ENCODE measurements at regions not wholly inside any gene's neighbourhood (a gene's known extent, or its start where the extent isn't known, plus 50 kb on each side); places are given as distances from the start of the nearest gene placed in this dataset.

DNA sequence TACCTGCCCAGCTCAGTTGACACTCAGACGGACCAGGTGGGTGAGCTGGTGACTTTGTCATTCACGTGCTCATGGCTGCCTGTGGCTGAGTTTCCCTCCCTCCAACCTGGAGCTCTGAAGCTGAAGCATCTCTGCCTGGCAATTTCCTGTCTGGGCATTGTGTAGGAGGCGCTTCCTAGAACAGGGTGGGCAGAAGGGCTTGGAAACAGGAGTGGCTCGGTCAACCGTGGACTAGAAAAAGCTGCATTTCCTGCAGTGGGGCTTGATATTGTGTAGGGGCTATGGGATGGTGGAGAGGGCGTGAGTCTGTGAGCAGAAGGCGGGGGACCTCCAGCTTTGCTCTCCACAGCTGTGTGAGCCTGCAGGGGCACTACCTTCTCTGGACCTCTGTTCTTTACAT is 278.3 kb downstream of the TEX29 start:
- TF ChIP-seq, protein P1, sequence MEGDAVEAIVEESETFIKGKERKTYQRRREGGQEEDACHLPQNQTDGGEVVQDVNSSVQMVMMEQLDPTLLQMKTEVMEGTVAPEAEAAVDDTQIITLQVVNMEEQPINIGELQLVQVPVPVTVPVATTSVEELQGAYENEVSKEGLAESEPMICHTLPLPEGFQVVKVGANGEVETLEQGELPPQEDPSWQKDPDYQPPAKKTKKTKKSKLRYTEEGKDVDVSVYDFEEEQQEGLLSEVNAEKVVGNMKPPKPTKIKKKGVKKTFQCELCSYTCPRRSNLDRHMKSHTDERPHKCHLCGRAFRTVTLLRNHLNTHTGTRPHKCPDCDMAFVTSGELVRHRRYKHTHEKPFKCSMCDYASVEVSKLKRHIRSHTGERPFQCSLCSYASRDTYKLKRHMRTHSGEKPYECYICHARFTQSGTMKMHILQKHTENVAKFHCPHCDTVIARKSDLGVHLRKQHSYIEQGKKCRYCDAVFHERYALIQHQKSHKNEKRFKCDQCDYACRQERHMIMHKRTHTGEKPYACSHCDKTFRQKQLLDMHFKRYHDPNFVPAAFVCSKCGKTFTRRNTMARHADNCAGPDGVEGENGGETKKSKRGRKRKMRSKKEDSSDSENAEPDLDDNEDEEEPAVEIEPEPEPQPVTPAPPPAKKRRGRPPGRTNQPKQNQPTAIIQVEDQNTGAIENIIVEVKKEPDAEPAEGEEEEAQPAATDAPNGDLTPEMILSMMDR (IDR thresholded peaks at IDR 0.05) = no peak
- no peak for TF ChIP-seq ZFX (IDR thresholded peaks at IDR 0.05; ENCODE audit: borderline replicate concordance)
